DOHH2 (cell line): ENCODE measurements at regions not wholly inside any gene's neighbourhood (a gene's known extent, or its start where the extent isn't known, plus 50 kb on each side); places are given as distances from the start of the nearest gene placed in this dataset.

ENCODE experiments used
- H3F3A ChIP-seq: fragments of 200-600 bp; sonication (generic), shearing (Covaris generic); 2 replicates; pipeline ENCODE4 v1.6.0; 2016; ENCODE audit warnings: antibody characterized with exemption, mild to moderate bottlenecking; ENCODE audit not compliant: control insufficient read depth, insufficient read depth
- H3K27ac ChIP-seq: fragments of 200-600 bp; sonication (generic); 2 replicates; pipeline ENCODE4 v1.5.1; 2014; ENCODE audit warnings: low read depth, mild to moderate bottlenecking, low read length, moderate library complexity
- H3K27me3 ChIP-seq: fragments of 200-600 bp; sonication (generic); 2 replicates; pipeline ENCODE4 v1.6.1; 2014; ENCODE audit warnings: mild to moderate bottlenecking, low read length, mixed read lengths; ENCODE audit not compliant: control insufficient read depth
- H3K36me3 ChIP-seq: fragments of 200-600 bp; sonication (generic); 2 replicates; pipeline ENCODE4 v1.6.1; 2014; ENCODE audit warnings: mild to moderate bottlenecking, low read length, moderate library complexity, mixed read lengths; ENCODE audit not compliant: control insufficient read depth
- H3K4me1 ChIP-seq: fragments of 200-600 bp; sonication (generic); 2 replicates; pipeline ENCODE4 v1.6.1; 2014; ENCODE audit warnings: mild to moderate bottlenecking, low read length, mixed read lengths; ENCODE audit not compliant: control insufficient read depth
- H3K4me2 ChIP-seq: fragments of 200-600 bp; sonication (generic); 2 replicates; pipeline ENCODE4 v1.6.0; 2014; ENCODE audit warnings: mild to moderate bottlenecking, low read length, moderate library complexity
- H3K4me3 ChIP-seq: fragments of 200-600 bp; sonication (generic); 2 replicates; pipeline ENCODE4 v1.5.1; 2014; ENCODE audit warnings: mild to moderate bottlenecking, low read length, mixed read lengths
- H3K79me2 ChIP-seq: fragments of 200-600 bp; sonication (generic); 2 replicates; pipeline ENCODE4 v1.6.1; 2014; ENCODE audit warnings: mild to moderate bottlenecking, low read length, mixed read lengths; ENCODE audit not compliant: control insufficient read depth
- H3K9me2 ChIP-seq: fragments of 200-600 bp; sonication (generic); replicated peaks from 2 replicates; pipeline ENCODE4 v1.6.1; 2014; ENCODE audit warnings: mild to moderate bottlenecking, low read length, mixed read lengths; ENCODE audit not compliant: control insufficient read depth
- H3K9me3 ChIP-seq: fragments of 200-600 bp; sonication (generic); 2 replicates; pipeline ENCODE4 v1.6.1; 2014; ENCODE audit warnings: antibody characterized with exemption, low read length, mixed read lengths; ENCODE audit not compliant: control insufficient read depth, insufficient read depth
- H4K20me1 ChIP-seq: fragments of 200-600 bp; sonication (generic); 2 replicates; pipeline ENCODE4 v1.6.0; 2014; ENCODE audit warnings: low read depth, mild to moderate bottlenecking, antibody characterized with exemption, low read length, moderate library complexity; ENCODE audit not compliant: control insufficient read depth, insufficient read depth
- CTCF ChIP-seq: fragments of 200-600 bp; sonication (generic); IDR thresholded peaks from one replicate; pipeline ENCODE4 v1.5.1; 2014; ENCODE audit warnings: antibody characterized with exemption, mild to moderate bottlenecking, low read depth, low read length; ENCODE audit not compliant: poor library complexity, severe bottlenecking
- EZH2phosphoT487 ChIP-seq: fragments of 200-600 bp; sonication (generic); IDR thresholded peaks from 2 replicates; pipeline ENCODE4 v1.6.1; 2017; ENCODE audit warnings: borderline replicate concordance, mild to moderate bottlenecking, antibody characterized with exemption, low read length, moderate library complexity, mixed read lengths

- no peak overlapping the region for H3K4me2 ChIP-seq
- no peak overlapping the region for H3K4me3 ChIP-seq
- no peaks in the 10 kb centered on the region for H3F3A ChIP-seq
- TF ChIP-seq EZH2phosphoT487: no peak
- no peak for TF ChIP-seq CTCF
- H3K79me2 ChIP-seq: no peaks in the 10 kb centered on the region
- H4K20me1 ChIP-seq: no peaks in the 10 kb centered on the region; the same call in 1 of the 2 replicates
- H3K9me2 ChIP-seq: no peaks in the 10 kb centered on the region
- no peaks in the 10 kb centered on the region for H3K4me1 ChIP-seq
- no peaks in the 10 kb centered on the region for H3K36me3 ChIP-seq
- H3K9me3 ChIP-seq: no peaks in the 10 kb centered on the region
- no peaks in the 10 kb centered on the region for H3K27me3 ChIP-seq
- H3K27ac ChIP-seq: no peak overlapping the region
Measured at GRCh38 chr6:166782520-166782919, 155.5 kb upstream of the RPS6KA2 start.

- Histone ChIP-seq H3F3A (no peaks in the 10 kb centered on the region), H3K4me1 (no peaks in the 10 kb centered on the region), H3K4me2 (no peak overlapping the region), H3K36me3 (no peaks in the 10 kb centered on the region), H3K9me2 (no peaks in the 10 kb centered on the region), H3K27ac (no peak overlapping the region), H4K20me1 (no peaks in the 10 kb centered on the region; the same call in 1 of the 2 replicates), H3K4me3 (no peak overlapping the region), H3K27me3 (no peaks in the 10 kb centered on the region), H3K9me3 (no peaks in the 10 kb centered on the region), H3K79me2 (no peaks in the 10 kb centered on the region)
- no peak for TF ChIP-seq CTCF
Measured at GRCh38 chr6:166781331-166781730, 154.3 kb upstream of the RPS6KA2 start.

GRCh38 chr6:166779963-166780683 lies 153.1 kb upstream of the RPS6KA2 start:
- TF ChIP-seq CTCF (no peak), EZH2phosphoT487 (no peak)
- Histone ChIP-seq H3K27me3 (no peaks in the 10 kb centered on the region), H3K79me2 (no peaks in the 10 kb centered on the region), H3K27ac (no peak overlapping the region), H3K4me3 (no peak overlapping the region), H3K36me3 (no peaks in the 10 kb centered on the region), H3F3A (no peaks in the 10 kb centered on the region), H3K9me3 (no peaks in the 10 kb centered on the region), H3K4me2 (no peak overlapping the region), H4K20me1 (no peaks in the 10 kb centered on the region; the same call in 1 of the 2 replicates), H3K4me1 (no peaks in the 10 kb centered on the region), H3K9me2 (no peaks in the 10 kb centered on the region)
